ENCODE measurements at regions not wholly inside any gene's neighbourhood (a gene's known extent, or its start where the extent isn't known, plus 50 kb on each side); places are given as distances from the start of the nearest gene placed in this dataset.

GRCh38 chr4:133585323-133585722 lies 436.2 kb downstream of the PCDH10 start (continued):
- no peak for TF ChIP-seq AR (CRISPR knock-in tag; IDR thresholded peaks at IDR 0.05)
- TF ChIP-seq, protein P1, sequence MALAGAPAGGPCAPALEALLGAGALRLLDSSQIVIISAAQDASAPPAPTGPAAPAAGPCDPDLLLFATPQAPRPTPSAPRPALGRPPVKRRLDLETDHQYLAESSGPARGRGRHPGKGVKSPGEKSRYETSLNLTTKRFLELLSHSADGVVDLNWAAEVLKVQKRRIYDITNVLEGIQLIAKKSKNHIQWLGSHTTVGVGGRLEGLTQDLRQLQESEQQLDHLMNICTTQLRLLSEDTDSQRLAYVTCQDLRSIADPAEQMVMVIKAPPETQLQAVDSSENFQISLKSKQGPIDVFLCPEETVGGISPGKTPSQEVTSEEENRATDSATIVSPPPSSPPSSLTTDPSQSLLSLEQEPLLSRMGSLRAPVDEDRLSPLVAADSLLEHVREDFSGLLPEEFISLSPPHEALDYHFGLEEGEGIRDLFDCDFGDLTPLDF (CRISPR knock-in tag; IDR thresholded peaks at IDR 0.05), result no peak

DNA sequence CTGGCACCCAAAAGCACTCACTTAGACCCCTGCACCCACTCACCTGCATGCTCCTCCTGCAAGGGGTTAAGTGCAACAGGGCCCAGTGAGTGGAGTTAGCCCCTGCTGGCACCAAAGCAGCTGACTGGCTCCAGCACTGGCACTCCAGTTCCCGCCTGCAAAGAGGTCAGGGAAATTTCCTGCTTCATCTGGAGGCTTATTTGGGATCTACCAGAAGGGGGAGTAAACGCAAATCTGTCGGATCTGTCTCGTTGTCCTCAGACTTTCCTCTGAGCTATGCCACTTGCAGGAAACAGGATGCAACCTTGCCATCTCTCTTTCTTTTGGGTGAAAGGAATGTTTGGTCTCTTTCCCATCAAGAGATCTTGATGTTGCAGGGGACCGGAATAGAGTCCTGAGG lies 435.6 kb downstream of the PCDH10 start:
- Mint-ChIP-seq H3K4me3 (no peak overlapping the region), H3K9me3 (peaks cover 7% of the 10 kb centered on the region; the same call in 1 of the 2 replicates), H3K27ac (no peak overlapping the region), H3K4me1 (peaks cover 8% of the 10 kb centered on the region), H3K36me3 (peaks cover 8% of the 10 kb centered on the region; the same call in 1 of the 2 replicates), H3K27me3 (ENCODE audit: low read depth) (peaks cover 4% of the 10 kb centered on the region; the same call in 1 of the 2 replicates)
- ATAC-seq (peak; percentile 94), DNase-seq (ENCODE audit: low spot score) (no peak)
- ChIA-PET POLR2A (no interaction called here), CTCF (interaction anchor here (0.6 to 1.6 kb wide), 6 partner anchors 8 to 678 kb away, joined by 3 to 6 read pairs (median 4); no protein-coding TSS in a partner anchor)
- TF ChIP-seq ETV6 (CRISPR knock-in tag; IDR thresholded peaks at IDR 0.05), result no peak
- TF ChIP-seq ZBTB21 (CRISPR knock-in tag; IDR thresholded peaks at IDR 0.05; ENCODE audit: borderline replicate concordance), result 0 out of 2 replicates have a peak, but pooled peaks have one; percentile 33
- no peak for TF ChIP-seq KAT7 (CRISPR knock-in tag; IDR thresholded peaks at IDR 0.05; ENCODE audit: borderline replicate concordance)

GRCh38 chr4:133581996-133582619 lies 433.0 kb downstream of the PCDH10 start:
- Mint-ChIP-seq H3K27me3 (ENCODE audit: low read depth) (no peaks in the 10 kb centered on the region), H3K36me3 (peaks cover 11% of the 10 kb centered on the region), H3K4me3 (no peak overlapping the region), H3K4me1 (peaks cover 5% of the 10 kb centered on the region), H3K9me3 (peaks cover 14% of the 10 kb centered on the region), H3K27ac (no peak overlapping the region)
- POLR2A ChIA-PET, result no interaction called here
- DNase-seq (ENCODE audit: low spot score) (no peak), ATAC-seq (no peak)
- TF ChIP-seq RELA (CRISPR knock-in tag; IDR thresholded peaks at IDR 0.05; ENCODE audit: borderline replicate concordance), result no peak
- CTCF ChIA-PET, result no interaction called here

DNA sequence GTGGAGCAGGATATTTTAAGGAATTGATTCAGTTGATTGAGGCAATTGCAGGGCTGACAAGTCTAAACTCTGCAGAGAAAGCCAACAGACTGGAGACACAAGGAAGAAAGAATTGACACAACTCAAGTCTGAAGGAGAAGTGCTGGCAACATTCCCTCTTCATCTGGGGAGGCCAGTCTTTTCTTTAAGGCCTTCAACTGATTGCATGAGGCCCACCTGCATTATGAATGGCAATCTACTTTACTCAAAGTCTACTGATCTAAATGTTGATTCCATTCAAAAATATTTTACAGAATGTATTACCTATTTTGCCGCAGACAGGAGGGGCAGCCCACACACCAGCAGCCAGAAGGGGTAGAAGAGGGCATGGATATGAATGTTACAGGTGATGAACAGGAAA lies 425.2 kb downstream of the PCDH10 start:
- H3K27me3 Mint-ChIP-seq (ENCODE audit: low read depth), result no peaks in the 10 kb centered on the region
- ChIA-PET CTCF (no interaction called here), POLR2A (no interaction called here)
- H3K36me3 Mint-ChIP-seq, result peaks cover 8% of the 10 kb centered on the region; the same call in 1 of the 2 replicates
- H3K9me3 Mint-ChIP-seq, result peaks cover 16% of the 10 kb centered on the region
- DNase-seq (ENCODE audit: low spot score) (no peak), ATAC-seq (no peak)
- no peak overlapping the region for H3K27ac Mint-ChIP-seq
- no peaks in the 10 kb centered on the region for H3K4me1 Mint-ChIP-seq
- TF ChIP-seq, protein P2, sequence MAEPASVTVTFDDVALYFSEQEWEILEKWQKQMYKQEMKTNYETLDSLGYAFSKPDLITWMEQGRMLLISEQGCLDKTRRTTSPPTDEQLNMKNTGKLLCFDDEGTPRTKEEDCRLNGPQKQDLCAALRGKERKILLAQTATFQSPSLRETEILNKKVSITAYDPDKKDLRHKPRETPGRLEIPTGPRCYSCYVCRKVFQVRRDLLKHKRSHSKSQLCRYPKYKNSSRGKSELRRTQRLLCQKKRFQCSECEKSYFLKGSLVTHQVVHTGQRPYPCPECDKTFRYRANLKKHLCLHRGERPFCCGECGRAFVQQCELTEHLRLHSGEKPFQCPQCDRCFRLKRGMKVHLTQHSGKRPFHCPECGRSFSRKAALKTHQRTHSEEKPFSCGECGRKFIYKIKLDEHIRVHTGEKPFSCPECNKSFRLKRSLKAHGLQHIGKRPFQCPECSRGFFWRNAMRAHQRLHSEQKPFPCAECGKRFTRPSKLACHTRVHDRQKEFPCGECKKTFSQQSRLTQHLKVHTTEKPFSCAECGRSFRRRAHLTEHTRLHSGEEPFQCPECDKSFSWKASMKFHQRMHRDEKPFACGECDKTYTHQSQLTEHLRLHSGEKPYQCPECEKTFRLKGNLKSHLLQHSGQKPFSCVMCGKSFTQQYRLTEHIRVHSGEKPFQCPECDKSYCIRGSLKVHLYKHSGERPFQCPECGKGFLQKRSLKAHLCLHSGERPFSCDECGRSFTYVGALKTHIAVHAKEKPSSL (CRISPR knock-in tag; conservative IDR thresholded peaks at IDR 0.05), result no peak
- TF ChIP-seq GRHL2 (CRISPR knock-in tag; IDR thresholded peaks at IDR 0.05; ENCODE audit: insufficient replicate concordance, severe bottlenecking) (no peak), ETV6 (CRISPR knock-in tag; IDR thresholded peaks at IDR 0.05) (no peak), ATF1 (CRISPR knock-in tag; IDR thresholded peaks at IDR 0.05) (no peak), SOX15 (CRISPR knock-in tag; IDR thresholded peaks at IDR 0.05) (no peak), GTF2I (CRISPR knock-in tag; conservative IDR thresholded peaks at IDR 0.05) (no peak), PRRX2 (CRISPR knock-in tag; IDR thresholded peaks at IDR 0.05) (no peak), RELA (CRISPR knock-in tag; IDR thresholded peaks at IDR 0.05; ENCODE audit: borderline replicate concordance) (no peak), SMAD4 (CRISPR knock-in tag; IDR thresholded peaks at IDR 0.05) (no peak), ZNF138 (CRISPR knock-in tag; conservative IDR thresholded peaks at IDR 0.05) (no peak), PREB (CRISPR knock-in tag; IDR thresholded peaks at IDR 0.05; ENCODE audit: borderline replicate concordance) (no peak), CDX4 (CRISPR knock-in tag; IDR thresholded peaks at IDR 0.05; ENCODE audit: borderline replicate concordance) (no peak), ZNF396 (CRISPR knock-in tag; IDR thresholded peaks at IDR 0.05; ENCODE audit: borderline replicate concordance) (no peak), TEAD1 (CRISPR knock-in tag; IDR thresholded peaks at IDR 0.05) (no peak), MYBL2 (CRISPR knock-in tag; IDR thresholded peaks at IDR 0.05) (no peak)
- TF ChIP-seq, protein P1 (CRISPR knock-in tag; IDR thresholded peaks at IDR 0.05), result no peak
- no peak overlapping the region for H3K4me3 Mint-ChIP-seq

Data from WTC11 (cell line).